ENCODE measurements at regions not wholly inside any gene's neighbourhood (a gene's known extent, or its start where the extent isn't known, plus 50 kb on each side); places are given as distances from the start of the nearest gene placed in this dataset.

- H3K36me3 Mint-ChIP-seq = no peaks in the 10 kb centered on the region
- CTCF ChIA-PET = no interaction called here
- H3K27me3 Mint-ChIP-seq = peaks cover 3% of the 10 kb centered on the region
- H3K4me3 Mint-ChIP-seq = no peak overlapping the region
- ATAC-seq = no peak
- no peak overlapping the region for H3K27ac Mint-ChIP-seq
- H3K4me1 Mint-ChIP-seq = no peaks in the 10 kb centered on the region
- no peak for DNase-seq
- H3K9me3 Mint-ChIP-seq (ENCODE audit: low read depth) = no peaks in the 10 kb centered on the region
These were observed 98.2 kb upstream of the ZNF32 start for GRCh38 chr10:43746906-43747305.

DNA sequence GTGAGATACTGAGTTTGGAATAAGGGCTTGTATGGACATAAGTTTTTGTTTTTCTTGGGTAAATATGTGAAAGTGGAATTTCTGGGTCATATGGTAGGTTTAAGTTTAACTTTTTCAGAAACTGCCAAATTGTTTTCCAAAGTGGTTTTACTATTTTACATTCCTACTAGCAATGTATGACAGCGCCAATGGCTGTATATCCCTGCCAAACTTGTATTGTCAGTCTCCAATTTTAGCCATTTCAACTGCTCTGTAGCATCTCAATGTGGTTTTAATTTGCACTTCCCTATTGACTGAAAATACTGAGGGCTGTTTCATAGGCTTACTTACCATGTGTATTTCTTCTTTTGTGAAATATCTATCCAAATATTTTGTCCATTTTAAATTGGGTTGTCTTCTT is 90.5 kb upstream of the ZNF32 start:
- no peaks in the 10 kb centered on the region for H3K36me3 Mint-ChIP-seq
- no peak for DNase-seq
- no peak overlapping the region for H3K27ac Mint-ChIP-seq
- ATAC-seq = no peak
- H3K4me3 Mint-ChIP-seq = no peak overlapping the region
- CTCF ChIA-PET = no interaction called here
- H3K4me1 Mint-ChIP-seq = peaks cover 10% of the 10 kb centered on the region
- H3K27me3 Mint-ChIP-seq = peaks cover 14% of the 10 kb centered on the region
- no peaks in the 10 kb centered on the region for H3K9me3 Mint-ChIP-seq (ENCODE audit: low read depth)

- peaks cover 13% of the 10 kb centered on the region for H3K4me1 Mint-ChIP-seq
- no peaks in the 10 kb centered on the region for H3K36me3 Mint-ChIP-seq
- H3K4me3 Mint-ChIP-seq = no peak overlapping the region
- H3K9me3 Mint-ChIP-seq (ENCODE audit: low read depth) = no peaks in the 10 kb centered on the region
- CTCF ChIA-PET = no interaction called here
- no peak overlapping the region for H3K27ac Mint-ChIP-seq
- DNase-seq = no peak
- H3K27me3 Mint-ChIP-seq = peaks cover 19% of the 10 kb centered on the region
- ATAC-seq = no peak
These were observed 88.3 kb upstream of the ZNF32 start for GRCh38 chr10:43737003-43737402.

GRCh38 chr10:43735907-43736306 is 87.2 kb upstream of the ZNF32 start:
- DNase-seq = no peak
- Mint-ChIP-seq H3K27me3 (peaks cover 19% of the 10 kb centered on the region), H3K9me3 (ENCODE audit: low read depth) (no peaks in the 10 kb centered on the region), H3K4me1 (peaks cover 13% of the 10 kb centered on the region), H3K36me3 (no peaks in the 10 kb centered on the region), H3K4me3 (no peak overlapping the region), H3K27ac (no peak overlapping the region)
- CTCF ChIA-PET = no interaction called here
- no peak for ATAC-seq

DNA sequence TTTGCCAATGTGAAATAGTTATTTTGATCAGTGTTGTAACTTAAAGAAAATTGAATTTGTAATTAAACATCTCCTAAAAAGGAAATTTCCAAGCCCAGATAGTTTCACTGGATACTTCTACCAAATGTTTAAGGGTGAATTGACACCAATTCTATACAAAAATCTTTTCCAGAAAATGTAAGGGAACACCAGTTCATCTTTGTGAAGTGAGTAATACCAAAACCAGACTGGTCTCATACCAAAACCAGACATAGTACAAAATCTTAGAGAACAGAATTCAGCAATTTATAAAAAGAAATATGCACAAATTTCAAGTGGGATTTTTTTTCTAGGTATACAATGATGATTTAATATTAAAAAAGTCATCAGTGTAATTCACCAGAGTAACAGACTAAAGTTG is 86.0 kb upstream of the ZNF32 start:
- Mint-ChIP-seq H3K4me3 (no peak overlapping the region), H3K9me3 (ENCODE audit: low read depth) (peaks cover 2% of the 10 kb centered on the region), H3K36me3 (no peaks in the 10 kb centered on the region), H3K27me3 (peaks cover 19% of the 10 kb centered on the region), H3K27ac (no peak overlapping the region), H3K4me1 (peaks cover 13% of the 10 kb centered on the region)
- ATAC-seq (no peak), DNase-seq (no peak)
- CTCF ChIA-PET = no interaction called here

- H3K27me3 Mint-ChIP-seq = peaks cover 15% of the 10 kb centered on the region
- peaks cover 8% of the 10 kb centered on the region for H3K9me3 Mint-ChIP-seq (ENCODE audit: low read depth)
- no peak overlapping the region for H3K4me3 Mint-ChIP-seq
- H3K4me1 Mint-ChIP-seq = peaks cover 13% of the 10 kb centered on the region
- CTCF ChIA-PET = no interaction called here
- no peak overlapping the region for H3K27ac Mint-ChIP-seq
- no peak for DNase-seq
- H3K36me3 Mint-ChIP-seq = no peaks in the 10 kb centered on the region
- ATAC-seq = no peak
These were observed 82.8 kb upstream of the ZNF32 start for GRCh38 chr10:43731486-43731885.

DNA sequence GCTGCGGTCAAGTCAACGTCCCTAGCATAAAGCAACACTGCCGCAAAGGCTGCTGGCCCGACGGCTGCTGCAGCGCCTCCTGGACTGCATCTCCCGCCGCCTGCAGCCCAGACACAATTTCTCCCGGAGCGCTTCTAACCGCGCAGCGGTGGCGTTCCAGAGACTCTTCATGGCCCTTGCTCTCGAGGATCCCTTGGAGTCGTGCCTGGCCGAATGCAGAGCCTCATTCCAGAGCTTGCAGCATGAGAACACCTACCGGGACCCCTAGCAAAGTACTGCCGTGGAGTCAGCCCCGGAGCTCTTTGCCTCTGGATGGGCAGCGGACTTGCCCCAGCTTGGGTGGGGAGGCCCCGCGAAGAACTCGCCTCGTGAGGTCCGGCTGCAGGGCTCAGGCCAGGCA is 79.7 kb upstream of the ZNF32 start:
- H3K9me3 Mint-ChIP-seq (ENCODE audit: low read depth) = peaks cover 11% of the 10 kb centered on the region
- H3K27ac Mint-ChIP-seq = no peak overlapping the region
- CTCF ChIA-PET = no interaction called here
- no peak overlapping the region for H3K4me3 Mint-ChIP-seq
- no peak for DNase-seq
- no peaks in the 10 kb centered on the region for H3K4me1 Mint-ChIP-seq
- H3K27me3 Mint-ChIP-seq = peaks cover 15% of the 10 kb centered on the region
- ATAC-seq = no peak
- H3K36me3 Mint-ChIP-seq = no peaks in the 10 kb centered on the region

GRCh38 chr10:43727935-43728334 is 79.3 kb upstream of the ZNF32 start:
- CTCF ChIA-PET = no interaction called here
- H3K9me3 Mint-ChIP-seq (ENCODE audit: low read depth) = peaks cover 11% of the 10 kb centered on the region
- ATAC-seq = no peak
- H3K36me3 Mint-ChIP-seq = no peaks in the 10 kb centered on the region
- no peaks in the 10 kb centered on the region for H3K4me1 Mint-ChIP-seq
- H3K27me3 Mint-ChIP-seq = peaks cover 18% of the 10 kb centered on the region
- no peak overlapping the region for H3K27ac Mint-ChIP-seq
- DNase-seq = no peak
- no peak overlapping the region for H3K4me3 Mint-ChIP-seq

DNA sequence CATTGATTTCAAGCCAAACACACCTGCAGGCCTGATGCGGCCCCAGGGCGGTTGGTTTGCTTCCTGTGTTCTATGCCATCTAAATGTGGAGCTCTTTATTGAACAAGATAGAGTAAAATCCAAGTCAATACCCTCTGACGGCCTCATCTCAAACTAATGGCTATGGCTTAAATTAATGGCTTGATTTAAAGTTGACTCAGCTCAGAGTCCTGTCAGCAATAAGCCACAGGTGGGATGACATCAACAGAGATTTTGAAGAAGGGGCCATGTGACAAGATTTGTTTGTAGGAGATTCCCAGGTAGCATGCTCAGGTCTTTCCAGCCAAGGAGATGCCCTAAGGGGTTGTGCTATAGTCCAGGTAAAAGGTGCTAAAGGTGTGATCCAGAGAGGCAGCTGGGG is 66.7 kb upstream of the ZNF32 start:
- no peak for ATAC-seq
- CTCF ChIA-PET = no interaction called here
- H3K27me3 Mint-ChIP-seq = peaks cover 3% of the 10 kb centered on the region
- no peak overlapping the region for H3K4me3 Mint-ChIP-seq
- H3K4me1 Mint-ChIP-seq = no peaks in the 10 kb centered on the region
- H3K9me3 Mint-ChIP-seq (ENCODE audit: low read depth) = no peaks in the 10 kb centered on the region
- no peak for DNase-seq
- H3K27ac Mint-ChIP-seq = no peak overlapping the region
- no peaks in the 10 kb centered on the region for H3K36me3 Mint-ChIP-seq

DNA sequence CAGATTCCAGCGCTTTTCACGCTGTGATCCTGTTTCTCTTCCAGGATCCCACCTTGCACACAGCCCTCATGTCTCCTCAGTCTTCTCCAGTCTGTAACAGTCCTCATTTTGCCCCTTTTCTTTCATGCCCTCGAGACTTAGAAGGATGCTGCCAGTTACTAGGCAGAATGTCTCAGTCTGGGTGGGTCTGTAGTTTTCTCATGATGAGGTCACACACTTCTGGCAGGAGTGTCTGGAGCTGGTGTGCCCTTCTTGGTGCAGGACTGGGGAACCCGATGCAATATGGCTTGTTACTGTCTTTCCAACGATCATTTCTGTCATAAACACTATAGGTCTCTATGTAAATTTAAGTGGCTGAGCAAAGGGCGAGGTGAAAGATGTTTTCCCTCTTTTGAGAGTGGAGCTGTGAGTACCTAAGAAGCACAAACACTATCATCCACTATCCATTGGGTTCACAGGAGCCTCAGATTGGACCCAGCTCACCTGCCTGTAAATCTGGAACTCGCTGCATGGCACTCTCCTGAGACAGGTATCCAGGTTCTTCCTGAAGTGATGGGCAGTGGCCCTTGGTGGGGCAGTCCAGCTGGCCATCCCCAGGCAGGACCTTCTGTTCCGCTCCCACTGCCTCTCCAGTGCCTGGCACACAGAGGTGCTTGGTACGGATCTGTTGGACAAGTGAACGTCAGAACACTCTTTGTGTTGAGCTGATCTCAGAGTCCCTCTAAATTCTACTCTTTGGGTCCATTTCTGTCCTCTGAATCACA is 64.3 kb upstream of the ZNF32 start:
- Mint-ChIP-seq H3K36me3 (no peaks in the 10 kb centered on the region), H3K27ac (no peak overlapping the region), H3K4me3 (no peak overlapping the region), H3K4me1 (no peaks in the 10 kb centered on the region), H3K9me3 (ENCODE audit: low read depth) (no peaks in the 10 kb centered on the region), H3K27me3 (no peaks in the 10 kb centered on the region)
- CTCF ChIA-PET = no interaction called here
- ATAC-seq = no peak
- no peak for DNase-seq

DNA sequence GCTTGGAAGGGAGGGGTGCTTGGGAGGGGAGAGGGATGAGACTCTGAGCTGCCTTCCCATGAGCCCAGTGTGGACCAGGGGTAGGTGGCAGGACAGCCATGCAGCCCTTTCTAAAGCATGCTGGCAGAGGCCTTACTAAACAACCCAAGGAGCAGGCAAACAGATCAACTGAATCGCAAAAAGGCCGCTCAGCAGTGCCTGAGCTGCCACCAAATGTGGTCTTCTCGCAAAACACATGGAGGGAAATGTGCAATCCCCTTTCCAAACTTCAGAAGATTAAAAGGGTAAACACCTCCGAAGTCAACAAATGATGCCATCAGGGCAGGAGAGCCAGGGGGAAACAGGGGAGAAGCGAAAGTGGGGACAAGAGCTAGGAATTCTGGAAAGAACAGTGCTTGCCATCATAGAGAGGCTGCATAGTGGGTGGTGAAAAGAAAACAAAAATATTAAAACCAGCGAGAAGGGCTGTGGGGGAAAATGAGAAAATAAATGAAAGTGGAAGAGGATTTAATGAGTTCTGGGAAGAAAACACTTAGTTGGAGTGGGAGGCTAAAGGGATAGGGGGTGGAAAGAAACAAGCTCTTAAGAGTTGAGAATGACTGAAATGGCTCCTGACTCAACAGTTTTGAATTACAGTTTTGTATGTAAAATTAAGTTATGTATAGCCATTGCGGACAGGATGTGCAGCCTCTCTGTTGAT is 62.2 kb upstream of the ZNF32 start:
- CTCF ChIA-PET = no interaction called here
- Mint-ChIP-seq H3K27ac (no peak overlapping the region), H3K27me3 (no peaks in the 10 kb centered on the region), H3K4me1 (no peaks in the 10 kb centered on the region), H3K36me3 (no peaks in the 10 kb centered on the region), H3K4me3 (no peak overlapping the region), H3K9me3 (ENCODE audit: low read depth) (no peaks in the 10 kb centered on the region)
- DNase-seq (no peak), ATAC-seq (no peak)

GRCh38 chr10:43708262-43708661 is 59.6 kb upstream of the ZNF32 start:
- H3K27me3 Mint-ChIP-seq = no peaks in the 10 kb centered on the region
- no peak overlapping the region for H3K27ac Mint-ChIP-seq
- no peaks in the 10 kb centered on the region for H3K36me3 Mint-ChIP-seq
- ATAC-seq (no peak), DNase-seq (no peak)
- no peaks in the 10 kb centered on the region for H3K4me1 Mint-ChIP-seq
- H3K9me3 Mint-ChIP-seq (ENCODE audit: low read depth) = no peaks in the 10 kb centered on the region
- CTCF ChIA-PET = no interaction called here
- H3K4me3 Mint-ChIP-seq = no peak overlapping the region

DNA sequence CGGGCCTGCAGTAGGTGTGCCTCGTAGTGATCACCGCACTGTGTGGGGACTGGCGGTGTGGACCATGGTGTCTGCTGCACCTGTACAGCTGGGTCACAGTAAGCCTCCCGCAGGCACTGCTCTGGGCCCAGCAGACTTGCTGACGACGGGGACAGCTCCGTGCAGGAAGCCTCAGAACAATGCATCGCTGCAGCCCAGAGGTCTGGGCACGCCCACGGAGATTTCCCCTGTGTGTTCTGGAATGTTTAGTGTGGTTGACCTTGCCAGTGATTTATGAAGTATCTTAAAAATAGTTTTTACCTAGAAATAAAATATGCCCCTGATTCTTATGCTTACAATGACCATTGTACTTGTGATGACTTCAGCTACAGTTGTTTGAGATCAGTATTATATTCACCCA is 59.1 kb upstream of the ZNF32 start:
- ATAC-seq (no peak), DNase-seq (no peak)
- Mint-ChIP-seq H3K27ac (no peak overlapping the region), H3K4me1 (no peaks in the 10 kb centered on the region), H3K9me3 (ENCODE audit: low read depth) (no peaks in the 10 kb centered on the region), H3K27me3 (no peaks in the 10 kb centered on the region), H3K4me3 (no peak overlapping the region), H3K36me3 (no peaks in the 10 kb centered on the region)
- CTCF ChIA-PET = no interaction called here

DNA sequence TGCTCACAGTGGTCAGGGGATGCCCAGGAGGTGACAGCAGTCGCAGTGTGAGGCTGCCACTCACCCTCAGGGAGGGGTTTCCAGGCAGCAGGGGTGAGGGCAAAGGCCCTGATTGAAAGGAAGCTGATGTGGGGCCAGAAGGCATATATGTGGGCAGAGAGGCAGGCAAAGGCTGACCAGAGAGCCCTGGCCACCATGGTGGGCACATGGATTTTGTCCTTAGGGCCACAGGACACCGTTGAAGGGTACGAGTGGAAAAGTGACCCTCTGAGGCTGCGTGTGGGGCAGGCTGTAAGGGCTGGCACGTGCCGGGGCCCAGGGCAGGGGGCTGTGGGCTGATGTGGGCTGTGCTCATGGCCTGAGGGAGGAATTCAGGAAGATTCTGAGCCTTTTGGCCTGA is 57.5 kb upstream of the ZNF32 start:
- Mint-ChIP-seq H3K4me1 (no peaks in the 10 kb centered on the region), H3K36me3 (no peaks in the 10 kb centered on the region), H3K27ac (no peak overlapping the region), H3K9me3 (ENCODE audit: low read depth) (no peaks in the 10 kb centered on the region), H3K27me3 (no peaks in the 10 kb centered on the region), H3K4me3 (no peak overlapping the region)
- DNase-seq = no peak
- no peak for ATAC-seq
- CTCF ChIA-PET = no interaction called here
